Smooth muscle cell (in vitro differentiated cells): ENCODE measurements at regions not wholly inside any gene's neighbourhood (a gene's known extent, or its start where the extent isn't known, plus 50 kb on each side); places are given as distances from the start of the nearest gene placed in this dataset.

Source experiments
- DNase-seq: peaks from one replicate; lab custom pipeline; 2025; ENCODE audit not compliant: unreplicated experiment; lab: John Stamatoyannopoulos, UW
- H2AFZ ChIP-seq: fragments of 200-600 bp; sonication (generic); 2 replicates; pipeline ENCODE4 v1.6.0; 2016; ENCODE audit warnings: antibody characterized with exemption, low read depth, mild to moderate bottlenecking
- H3F3A ChIP-seq: fragments of 200-600 bp; sonication (generic); 2 replicates; pipeline ENCODE4 v1.6.0; 2017; ENCODE audit warnings: antibody characterized with exemption, low read depth
- H3K27ac ChIP-seq: fragments of 200-600 bp; sonication (generic); 2 replicates; pipeline ENCODE4 v1.5.1; 2016; ENCODE audit warnings: low read depth, mild to moderate bottlenecking
- H3K27me3 ChIP-seq: fragments of 200-600 bp; sonication (generic); 2 replicates; pipeline ENCODE4 v1.6.1; 2016; ENCODE audit warnings: low read depth, mild to moderate bottlenecking
- H3K36me3 ChIP-seq: fragments of 200-600 bp; sonication (generic); 2 replicates; pipeline ENCODE4 v1.5.1; 2016; ENCODE audit warnings: low read depth
- H3K4me1 ChIP-seq: fragments of 200-600 bp; sonication (generic); 2 replicates; pipeline ENCODE4 v1.5.1; 2016; ENCODE audit warnings: low read depth
- H3K4me2 ChIP-seq: fragments of 200-600 bp; sonication (generic); 2 replicates; pipeline ENCODE4 v1.6.0; 2016; ENCODE audit warnings: mild to moderate bottlenecking
- H3K4me3 ChIP-seq: fragments of 200-600 bp; sonication (generic); 2 replicates; pipeline ENCODE4 v1.5.1; 2016; ENCODE audit warnings: mild to moderate bottlenecking
- H3K79me2 ChIP-seq: fragments of 200-600 bp; sonication (generic); 2 replicates; pipeline ENCODE4 v1.6.0; 2016; ENCODE audit warnings: low read depth, mild to moderate bottlenecking
- H3K9ac ChIP-seq: fragments of 200-600 bp; sonication (generic); 2 replicates; pipeline ENCODE4 v1.6.0; 2016; ENCODE audit warnings: low read depth
- H3K9me3 ChIP-seq: fragments of 200-600 bp; sonication (generic); replicated peaks from 2 replicates; pipeline ENCODE4 v1.5.1; 2016; ENCODE audit warnings: low read depth
- H4K20me1 ChIP-seq: fragments of 200-600 bp; sonication (generic); 2 replicates; pipeline ENCODE4 v1.6.0; 2016; ENCODE audit warnings: low read depth
- WGBS: methylation state at CpG from one replicate; pipeline ENCODE4 v1.1.7; 2016; ENCODE audit warnings: low lambda C conversion rate; 5-methylcytosine and 5-hydroxymethylcytosine counted together
- TF ChIP-seq, protein P1 (sequence below): fragments of 200-600 bp; sonication (generic); IDR thresholded peaks from 2 replicates; pipeline ENCODE4 v1.5.1; 2017; ENCODE audit warnings: borderline replicate concordance, mild to moderate bottlenecking, antibody characterized with exemption; ENCODE audit not compliant: insufficient read depth, poor library complexity, severe bottlenecking

GRCh38 chr7:45501791-45502190 is 72.4 kb upstream of the ADCY1 start:
- DNase-seq: no peak
- 36% methylated on average over 2 of the region's 2 CpGs for WGBS
- no peak overlapping the region for H3K27ac ChIP-seq

DNA sequence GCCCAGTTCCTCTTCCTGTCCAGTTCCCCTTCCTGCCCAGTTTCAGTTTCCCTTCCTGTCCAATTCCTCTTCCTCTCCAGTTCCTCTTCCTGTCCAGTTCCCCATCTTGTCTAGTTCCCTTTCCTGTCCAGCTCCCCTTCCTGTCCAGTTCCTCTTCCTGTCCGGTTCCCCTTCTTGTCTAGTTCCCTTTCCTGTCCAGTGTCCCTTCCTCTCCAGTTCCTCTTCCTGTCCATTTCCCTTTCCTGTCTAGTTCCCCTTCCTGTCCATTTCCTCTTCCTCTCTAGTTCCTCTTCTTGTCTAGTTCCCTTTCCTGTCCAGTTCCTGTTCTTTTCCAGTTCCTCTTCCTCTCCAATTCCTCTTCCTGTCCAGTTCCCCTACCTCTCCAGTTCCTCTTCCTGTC is 68.1 kb upstream of the ADCY1 start:
- H3K4me3 ChIP-seq: no peak overlapping the region
- TF ChIP-seq, protein P1, sequence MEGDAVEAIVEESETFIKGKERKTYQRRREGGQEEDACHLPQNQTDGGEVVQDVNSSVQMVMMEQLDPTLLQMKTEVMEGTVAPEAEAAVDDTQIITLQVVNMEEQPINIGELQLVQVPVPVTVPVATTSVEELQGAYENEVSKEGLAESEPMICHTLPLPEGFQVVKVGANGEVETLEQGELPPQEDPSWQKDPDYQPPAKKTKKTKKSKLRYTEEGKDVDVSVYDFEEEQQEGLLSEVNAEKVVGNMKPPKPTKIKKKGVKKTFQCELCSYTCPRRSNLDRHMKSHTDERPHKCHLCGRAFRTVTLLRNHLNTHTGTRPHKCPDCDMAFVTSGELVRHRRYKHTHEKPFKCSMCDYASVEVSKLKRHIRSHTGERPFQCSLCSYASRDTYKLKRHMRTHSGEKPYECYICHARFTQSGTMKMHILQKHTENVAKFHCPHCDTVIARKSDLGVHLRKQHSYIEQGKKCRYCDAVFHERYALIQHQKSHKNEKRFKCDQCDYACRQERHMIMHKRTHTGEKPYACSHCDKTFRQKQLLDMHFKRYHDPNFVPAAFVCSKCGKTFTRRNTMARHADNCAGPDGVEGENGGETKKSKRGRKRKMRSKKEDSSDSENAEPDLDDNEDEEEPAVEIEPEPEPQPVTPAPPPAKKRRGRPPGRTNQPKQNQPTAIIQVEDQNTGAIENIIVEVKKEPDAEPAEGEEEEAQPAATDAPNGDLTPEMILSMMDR: no peak
- H3K27me3 ChIP-seq: no peaks in the 10 kb centered on the region
- no peaks in the 10 kb centered on the region for H3F3A ChIP-seq
- H2AFZ ChIP-seq: no peak overlapping the region
- H3K27ac ChIP-seq: no peak overlapping the region
- WGBS: 36% methylated on average over 1 of the region's 1 CpG
- H3K4me1 ChIP-seq: no peaks in the 10 kb centered on the region
- H3K79me2 ChIP-seq: no peaks in the 10 kb centered on the region
- H3K36me3 ChIP-seq: no peaks in the 10 kb centered on the region
- H4K20me1 ChIP-seq: no peaks in the 10 kb centered on the region
- no peak for DNase-seq
- no peaks in the 10 kb centered on the region for H3K9me3 ChIP-seq
- no peak overlapping the region for H3K4me2 ChIP-seq
- H3K9ac ChIP-seq: no peak overlapping the region

More at GRCh38 chr7:45501791-45502190, 72.4 kb upstream of the ADCY1 start:
- no peak overlapping the region for H2AFZ ChIP-seq
- no peaks in the 10 kb centered on the region for H4K20me1 ChIP-seq
- H3K4me3 ChIP-seq: no peak overlapping the region
- H3K27me3 ChIP-seq: no peaks in the 10 kb centered on the region
- H3K36me3 ChIP-seq: no peaks in the 10 kb centered on the region
- H3K9me3 ChIP-seq: no peaks in the 10 kb centered on the region
- no peaks in the 10 kb centered on the region for H3K79me2 ChIP-seq
- no peak overlapping the region for H3K9ac ChIP-seq
- no peaks in the 10 kb centered on the region for H3K4me1 ChIP-seq
- H3F3A ChIP-seq: no peaks in the 10 kb centered on the region
- no peak overlapping the region for H3K4me2 ChIP-seq
- TF ChIP-seq, protein P1: no peak

GRCh38 chr7:45509222-45509621 is 64.9 kb upstream of the ADCY1 start:
- Histone ChIP-seq H3K79me2 (no peaks in the 10 kb centered on the region), H3K9ac (no peak overlapping the region), H3F3A (no peaks in the 10 kb centered on the region), H3K4me3 (no peak overlapping the region), H3K4me2 (no peak overlapping the region), H4K20me1 (no peaks in the 10 kb centered on the region), H3K4me1 (no peaks in the 10 kb centered on the region), H3K27ac (no peak overlapping the region), H3K9me3 (no peaks in the 10 kb centered on the region), H3K36me3 (no peaks in the 10 kb centered on the region), H3K27me3 (no peaks in the 10 kb centered on the region), H2AFZ (no peak overlapping the region)
- TF ChIP-seq, protein P1: no peak
- 83% methylated on average over 2 of the region's 2 CpGs for WGBS
- DNase-seq: no peak

GRCh38 chr7:45511721-45512597 is 62.2 kb upstream of the ADCY1 start:
- no peak overlapping the region for H2AFZ ChIP-seq
- TF ChIP-seq, protein P1: no peak
- no peaks in the 10 kb centered on the region for H3F3A ChIP-seq
- H3K9ac ChIP-seq: no peak overlapping the region
- H3K9me3 ChIP-seq: no peaks in the 10 kb centered on the region
- no peak for DNase-seq
- WGBS: 71% methylated on average over 7 of the region's 7 CpGs
- H3K27me3 ChIP-seq: no peaks in the 10 kb centered on the region
- H3K36me3 ChIP-seq: no peaks in the 10 kb centered on the region
- H3K4me1 ChIP-seq: no peaks in the 10 kb centered on the region
- H4K20me1 ChIP-seq: no peaks in the 10 kb centered on the region
- no peak overlapping the region for H3K27ac ChIP-seq
- H3K79me2 ChIP-seq: no peaks in the 10 kb centered on the region
- H3K4me3 ChIP-seq: no peak overlapping the region
- H3K4me2 ChIP-seq: no peak overlapping the region
